ENCODE measurements at regions not wholly inside any gene's neighbourhood (a gene's known extent, or its start where the extent isn't known, plus 50 kb on each side); places are given as distances from the start of the nearest gene placed in this dataset.

GRCh38 chr14:39563361-39563760, 131.1 kb upstream of the FBXO33 start:
- H3K27me3 ChIP-seq (ENCODE audit: control insufficient read depth in 4 of 4, insufficient read depth in 4 of 4, low read length in 3 of 4): no peaks in the 10 kb centered on the region
- H3K9ac ChIP-seq (ENCODE audit: low read depth in 1 of 2, low read length in 2 of 2): no peak overlapping the region
- peaks cover 3 to 8% (median 4%) of the 10 kb centered on the region in 4 donors for H3K9me3 ChIP-seq (ENCODE audit: control insufficient read depth in 4 of 4, low read length in 3 of 4)
- no peak overlapping the region for H3K27ac ChIP-seq (ENCODE audit: low read depth in 1 of 2, low read length in 2 of 2)
- 83% methylated on average over 1 of the region's 1 CpG for WGBS
- no peak for DNase-seq (ENCODE audit: low spot score)
- TF ChIP-seq GABPA (IDR thresholded peaks at IDR 0.05 in 1 of 2, conservative IDR thresholded peaks at IDR 0.05 in 1 of 2): no peak
- TF ChIP-seq ATF3 (IDR thresholded peaks at IDR 0.05): no peak
- no peak for TF ChIP-seq HNF4A (conservative IDR thresholded peaks at IDR 0.05)
- TF ChIP-seq REST (IDR thresholded peaks at IDR 0.05): no peak
- TF ChIP-seq EGR1 (IDR thresholded peaks at IDR 0.05; ENCODE audit: low read depth in 2 of 2): no peak
- TF ChIP-seq RXRA (IDR thresholded peaks at IDR 0.05): no peak
- TF ChIP-seq MAX (IDR thresholded peaks at IDR 0.05): no peak
- no peak for TF ChIP-seq SP1 (IDR thresholded peaks at IDR 0.05)
- no peak for TF ChIP-seq NR2F2 (IDR thresholded peaks at IDR 0.05)
- TF ChIP-seq YY1 (IDR thresholded peaks at IDR 0.05): no peak
- TF ChIP-seq FOXA2 (IDR thresholded peaks at IDR 0.05): no peak
- no peak for TF ChIP-seq FOXA1 (IDR thresholded peaks at IDR 0.05)
- no peak for TF ChIP-seq HNF4G (IDR thresholded peaks at IDR 0.05)
- TF ChIP-seq CTCF (IDR thresholded peaks at IDR 0.05; ENCODE audit: low read depth, low read length, missing input control): no peak
- no peak for TF ChIP-seq RAD21 (IDR thresholded peaks at IDR 0.05)
- no peak for TF ChIP-seq ZBTB33 (IDR thresholded peaks at IDR 0.05)
- TF ChIP-seq TAF1 (conservative IDR thresholded peaks at IDR 0.05): no peak
- TF ChIP-seq JUND (IDR thresholded peaks at IDR 0.05): no peak
- no peak overlapping the region for H3K4me3 ChIP-seq (ENCODE audit: low read depth in 1 of 3, low read length in 3 of 3)
- no peaks in the 10 kb centered on the region for H3K4me1 ChIP-seq (ENCODE audit: control insufficient read depth in 4 of 4, insufficient read depth in 4 of 4, low read length in 3 of 4)
- H3K36me3 ChIP-seq (ENCODE audit: control insufficient read depth in 4 of 4, insufficient read depth in 3 of 4, low read depth in 1 of 4, low read length in 3 of 4): no peaks in the 10 kb centered on the region
